GM23338 (cell line): ENCODE measurements at regions not wholly inside any gene's neighbourhood (a gene's known extent, or its start where the extent isn't known, plus 50 kb on each side); places are given as distances from the start of the nearest gene placed in this dataset.

ENCODE experiments used
- CREB1 ChIP-seq: fragments of 250-450 bp; sonication (Bioruptor Pico); IDR thresholded peaks from 2 replicates; pipeline ENCODE4 v1.5.0; 2020; ENCODE audit warnings: low read depth, mild to moderate bottlenecking, moderate library complexity
- CTCF ChIP-seq, 2 experiments: fragments of 200-600 bp in 1 of 2; sonication (generic) in 1 of 2; conservative IDR thresholded peaks; 2 replicates each; pipeline versions ENCODE4 v1.5.1 to v1.6.1; 2016 to 2017; ENCODE audit warnings: antibody characterized with exemption in 2 of 2, low read depth in 2 of 2, mild to moderate bottlenecking in 2 of 2, moderate library complexity in 1 of 2
- ETS1 ChIP-seq: IDR thresholded peaks from 2 replicates; pipeline ENCODE4 v1.6.1; 2016; ENCODE audit warnings: antibody characterized with exemption
- EZH2 ChIP-seq: fragments of 200-600 bp; sonication (generic); IDR thresholded peaks from one replicate; pipeline ENCODE4 v1.8.0; 2017; ENCODE audit warnings: antibody characterized with exemption, mild to moderate bottlenecking, low read depth; ENCODE audit not compliant: unreplicated experiment
- EZH2phosphoT487 ChIP-seq: fragments of 200-600 bp; sonication (generic); IDR thresholded peaks from one replicate; pipeline ENCODE4 v1.8.1; 2018; ENCODE audit warnings: antibody characterized with exemption; ENCODE audit not compliant: unreplicated experiment
- POLR2AphosphoS5 ChIP-seq: IDR thresholded peaks from 2 replicates; pipeline ENCODE4 v1.6.1; 2016; ENCODE audit warnings: antibody characterized with exemption, low read depth
- REST ChIP-seq: IDR thresholded peaks from one replicate; pipeline ENCODE4 v1.6.1; 2018; ENCODE audit warnings: antibody characterized with exemption; ENCODE audit not compliant: unreplicated experiment
- ZNF462 ChIP-seq: fragments of 250-450 bp; sonication (Bioruptor Pico); IDR thresholded peaks from 2 replicates; pipeline ENCODE4 v1.5.0; 2020; ENCODE audit warnings: mild to moderate bottlenecking, moderate library complexity

- peak; percentile 13 to 32; a peak in 2 of 4 replicates for TF ChIP-seq CTCF (conservative IDR thresholded peaks at IDR 0.05; ENCODE audit: low read depth in 2 of 2)
- no peak for TF ChIP-seq CREB1
- no peak for TF ChIP-seq EZH2
- TF ChIP-seq ETS1: no peak
- no peak for TF ChIP-seq ZNF462 (CRISPR knock-in tag)
- TF ChIP-seq POLR2AphosphoS5: no peak
- no peak for TF ChIP-seq REST
- TF ChIP-seq EZH2phosphoT487: no peak
Measured at GRCh38 chr3:163838769-163839168, 1239.5 kb downstream of the SI start.
